IMR-90 (cell line): ENCODE measurements at regions not wholly inside any gene's neighbourhood (a gene's known extent, or its start where the extent isn't known, plus 50 kb on each side); places are given as distances from the start of the nearest gene placed in this dataset.

Experiments
- ATAC-seq: fragments of 200-7000 bp; cut with Tn5 transposase; 2 replicates; pipeline ENCODE4 v1.9.1; 2020; ENCODE audit warnings: low read depth, mild to moderate bottlenecking, moderate library complexity
- BruUV-seq: library from RNA; stranded (reverse); fragments of 400-500 nt; replicated peaks from 2 replicates; lab custom pipeline; 2021; lab: Mats Ljungman, UMichigan
- CTCF ChIA-PET: fragments of 300-600 bp; formaldehyde crosslinking; extraction: SDS; loops from one replicate; lab custom pipeline; 2021; ENCODE audit warnings: antibody characterized with exemption; lab: Yijun Ruan, JAX
- POLR2A ChIA-PET: fragments of 300-600 bp; sonication (Branson Sonifier 250); formaldehyde crosslinking; loops from one replicate; lab custom pipeline; 2022; ENCODE audit warnings: antibody characterized with exemption; ENCODE audit not compliant: unreplicated experiment; lab: Charles Lee
- DNase-seq: peaks from one replicate; pipeline ENCODE4 v3.0.0; 2013
- H2AFZ ChIP-seq: replicated peaks from 2 replicates; pipeline ENCODE3; 2013; ENCODE audit warnings: low read length, mild to moderate bottlenecking; ENCODE audit not compliant: poor library complexity
- H2AK5ac ChIP-seq: 2 replicates; pipeline ENCODE4 v1.6.1; 2013; ENCODE audit warnings: low read depth, low read length, inconsistent platforms
- H2AK9ac ChIP-seq: replicated peaks from 2 replicates; pipeline ENCODE3; 2013; ENCODE audit warnings: mild to moderate bottlenecking, low read depth, low read length, moderate library complexity; ENCODE audit not compliant: poor library complexity
- H2BK120ac ChIP-seq: 2 replicates; pipeline ENCODE4 v1.6.1; 2013; ENCODE audit warnings: low read depth, low read length, inconsistent platforms
- H2BK15ac ChIP-seq: 3 replicates; pipeline ENCODE4 v1.6.1; 2013; ENCODE audit warnings: low read depth, low read length, inconsistent platforms
- H2BK20ac ChIP-seq: 2 replicates; pipeline ENCODE4 v1.6.1; 2013; ENCODE audit warnings: low read depth, mild to moderate bottlenecking, inconsistent platforms, low read length, moderate library complexity
- H2BK5ac ChIP-seq: 2 replicates; pipeline ENCODE4 v1.6.1; 2013; ENCODE audit warnings: mild to moderate bottlenecking, low read depth, low read length, inconsistent platforms; ENCODE audit not compliant: poor library complexity, severe bottlenecking
- H3K14ac ChIP-seq: replicated peaks from 2 replicates; pipeline ENCODE4 v1.6.1; 2013; ENCODE audit warnings: low read depth, low read length, inconsistent platforms
- H3K18ac ChIP-seq: 2 replicates; pipeline ENCODE4 v1.6.1; 2013; ENCODE audit warnings: low read depth, low read length, control low read depth
- H3K23ac ChIP-seq: 2 replicates; pipeline ENCODE4 v1.6.1; 2013; ENCODE audit warnings: low read depth, low read length, inconsistent platforms
- H3K27ac ChIP-seq: 2 replicates; pipeline ENCODE4 v1.5.1; 2013; ENCODE audit warnings: mild to moderate bottlenecking, control low read depth, low read length; ENCODE audit not compliant: insufficient read depth
- H3K27me3 ChIP-seq: 2 replicates; pipeline ENCODE4 v1.6.1; 2013; ENCODE audit warnings: low read length; ENCODE audit not compliant: control insufficient read depth, insufficient read depth
- H3K36me3 ChIP-seq: 2 replicates; pipeline ENCODE4 v1.6.1; 2013; ENCODE audit warnings: low read length, mixed read lengths; ENCODE audit not compliant: control insufficient read depth, insufficient read depth
- H3K4ac ChIP-seq: 2 replicates; pipeline ENCODE4 v1.6.1; 2013; ENCODE audit warnings: low read depth, low read length, inconsistent platforms
- H3K4me1 ChIP-seq: 2 replicates; pipeline ENCODE4 v1.6.1; 2013; ENCODE audit warnings: low read length, mixed read lengths; ENCODE audit not compliant: control insufficient read depth, insufficient read depth
- H3K4me2 ChIP-seq: 2 replicates; pipeline ENCODE4 v1.6.1; 2013; ENCODE audit warnings: low read depth, mild to moderate bottlenecking, control low read depth, low read length, moderate library complexity
- H3K4me3 ChIP-seq: 2 replicates; pipeline ENCODE4 v1.5.1; 2013; ENCODE audit warnings: low read depth, mild to moderate bottlenecking, control low read depth, low read length, moderate library complexity; ENCODE audit not compliant: insufficient read depth
- H3K56ac ChIP-seq: 2 replicates; pipeline ENCODE4 v1.6.1; 2013; ENCODE audit warnings: low read length, inconsistent platforms; ENCODE audit not compliant: insufficient read depth; ENCODE audit errors: extremely low read depth
- H3K79me1 ChIP-seq, 2 experiments: 2 replicates each; pipeline ENCODE4 v1.6.1; 2013; ENCODE audit warnings: low read length in 2 of 2, inconsistent platforms in 1 of 2, low read depth in 1 of 2
- H3K9ac ChIP-seq: 2 replicates; pipeline ENCODE4 v1.6.1; 2013; ENCODE audit warnings: low read depth, low read length, control low read depth
- H3K9me1 ChIP-seq: 2 replicates; pipeline ENCODE4 v1.6.1; 2013; ENCODE audit warnings: low read length, inconsistent platforms; ENCODE audit not compliant: insufficient read depth
- H3K9me3 ChIP-seq: 2 replicates; pipeline ENCODE4 v1.6.1; 2013; ENCODE audit warnings: low read length; ENCODE audit not compliant: control insufficient read depth, insufficient read depth
- H4K20me1 ChIP-seq: 2 replicates; pipeline ENCODE4 v1.6.1; 2013; ENCODE audit warnings: low read length, inconsistent platforms; ENCODE audit not compliant: insufficient read depth
- H4K5ac ChIP-seq: 2 replicates; pipeline ENCODE4 v1.6.1; 2013; ENCODE audit warnings: mild to moderate bottlenecking, low read depth, low read length, control low read depth
- H4K8ac ChIP-seq, 2 experiments: 2 replicates each; pipeline ENCODE4 v1.6.1; 2013; ENCODE audit warnings: low read depth in 2 of 2, low read length in 2 of 2, control low read depth in 1 of 2, inconsistent platforms in 1 of 2
- H4K91ac ChIP-seq: 2 replicates; pipeline ENCODE4 v1.6.1; 2013; ENCODE audit warnings: low read depth, low read length, inconsistent platforms; ENCODE audit not compliant: insufficient read depth
- BHLHE40 ChIP-seq: fragments of 150-350 bp; IDR thresholded peaks from 2 replicates; pipeline ENCODE4 v1.6.1; 2016; ENCODE audit warnings: mild to moderate bottlenecking, low read depth, low read length
- CEBPB ChIP-seq: IDR thresholded peaks from 2 replicates; pipeline ENCODE4 v1.6.1; 2012; ENCODE audit warnings: low read depth, low read length, improper control_type of control experiment
- FOS ChIP-seq: fragments of 150-350 bp; IDR thresholded peaks from 2 replicates; pipeline ENCODE4 v1.6.1; 2016; ENCODE audit warnings: low read depth, low read length
- MAFK ChIP-seq: IDR thresholded peaks from 2 replicates; pipeline ENCODE4 v1.6.1; 2012; ENCODE audit warnings: low read depth, low read length, improper control_type of control experiment
- MAZ ChIP-seq: IDR thresholded peaks from 2 replicates; pipeline ENCODE4 v1.6.1; 2012; ENCODE audit warnings: low read depth, mild to moderate bottlenecking, low read length, improper control_type of control experiment, moderate library complexity, borderline replicate concordance
- MXI1 ChIP-seq: IDR thresholded peaks from 2 replicates; pipeline ENCODE4 v1.6.1; 2012; ENCODE audit warnings: low read depth, mild to moderate bottlenecking, low read length, moderate library complexity, borderline replicate concordance
- NFE2L2 ChIP-seq: fragments of 150-350 bp; IDR thresholded peaks from 2 replicates; pipeline ENCODE4 v1.6.1; 2016; ENCODE audit warnings: low read depth, mild to moderate bottlenecking, low read length
- RAD21 ChIP-seq: IDR thresholded peaks from 2 replicates; pipeline ENCODE4 v1.6.1; 2012; ENCODE audit warnings: low read length, improper control_type of control experiment
- RCOR1 ChIP-seq: IDR thresholded peaks from 2 replicates; pipeline ENCODE4 v1.6.1; 2012; ENCODE audit warnings: mild to moderate bottlenecking, low read length, improper control_type of control experiment; ENCODE audit not compliant: insufficient replicate concordance
- RFX5 ChIP-seq: IDR thresholded peaks from 2 replicates; pipeline ENCODE4 v1.8.0; 2012; ENCODE audit warnings: low read depth, mild to moderate bottlenecking, low read length, moderate library complexity
- SMC3 ChIP-seq: fragments of 150-350 bp; IDR thresholded peaks from 2 replicates; pipeline ENCODE4 v1.6.1; 2016; ENCODE audit warnings: low read depth, mild to moderate bottlenecking, antibody characterized with exemption, low read length, moderate library complexity
- WGBS, 2 experiments: methylation state at CpG; one replicate each; pipeline versions ENCODE4 v1.1.5 to v1.1.7; 2013; ENCODE audit warnings: missing lambda C conversion rate in 2 of 2; ENCODE audit not compliant: insufficient read length in 1 of 2; ENCODE audit errors: extremely low coverage in 2 of 2; 5-methylcytosine and 5-hydroxymethylcytosine counted together
- dilution Hi-C: fragments of 300-500 bp; cut with HindIII; formaldehyde crosslinking; loops from one replicate; pipeline ENCODE4 v1.14.3; 2018; ENCODE audit warnings: low sequenced_read_pairs; ENCODE audit not compliant: unreplicated experiment
- in situ Hi-C: fragments of 300-500 bp; cut with MboI; formaldehyde crosslinking; loops from 3 replicates; pipeline ENCODE4 v1.14.3; 2019; ENCODE audit warnings: low sequenced_read_pairs, inconsistent platforms, mixed read lengths
- intact Hi-C: fragments of 100-400 bp; cut with micrococcal nuclease; formaldehyde crosslinking; loops from 2 replicates; pipeline ENCODE4 v1.10.0; 2022
- TF ChIP-seq, protein P1 (sequence below): fragments of 150-350 bp; IDR thresholded peaks from 2 replicates; pipeline ENCODE4 v1.6.1; 2017; ENCODE audit warnings: mild to moderate bottlenecking, antibody characterized with exemption, low read length, low read depth

DNA sequence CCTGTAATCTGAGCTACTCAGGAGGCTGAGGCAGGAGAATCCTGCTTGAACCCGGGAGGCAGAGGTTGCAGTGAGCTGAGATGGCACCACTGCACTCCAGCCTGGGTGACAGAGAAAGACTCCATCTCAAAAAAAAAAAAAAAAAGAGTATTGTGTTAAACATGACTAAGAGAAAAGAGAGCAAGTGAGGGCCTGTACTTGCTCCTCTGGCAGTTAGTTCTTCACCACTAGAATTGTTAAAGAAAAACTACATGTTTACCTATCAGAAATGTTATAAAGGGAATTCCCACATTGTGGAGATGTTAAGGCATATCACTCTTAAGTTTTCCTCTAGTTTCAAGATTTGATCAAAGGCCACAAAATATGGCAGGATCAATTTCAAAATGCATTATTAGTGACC, 75.4 kb upstream of the LRATD1 start:
- H2AK9ac ChIP-seq = no peak overlapping the region
- H2BK15ac ChIP-seq = no peak overlapping the region
- H4K8ac ChIP-seq = no peak overlapping the region
- no peak overlapping the region for H2BK120ac ChIP-seq
- H3K14ac ChIP-seq = no peak overlapping the region
- H3K56ac ChIP-seq = no peak overlapping the region
- H3K9ac ChIP-seq = no peak overlapping the region
- TF ChIP-seq RAD21 (no peak), MAZ (no peak), FOS (no peak), NFE2L2 (no peak), BHLHE40 (no peak), RFX5 (no peak), SMC3 (no peak), MAFK (no peak), MXI1 (no peak), CEBPB (no peak), RCOR1 (no peak)
- TF ChIP-seq, protein P1, sequence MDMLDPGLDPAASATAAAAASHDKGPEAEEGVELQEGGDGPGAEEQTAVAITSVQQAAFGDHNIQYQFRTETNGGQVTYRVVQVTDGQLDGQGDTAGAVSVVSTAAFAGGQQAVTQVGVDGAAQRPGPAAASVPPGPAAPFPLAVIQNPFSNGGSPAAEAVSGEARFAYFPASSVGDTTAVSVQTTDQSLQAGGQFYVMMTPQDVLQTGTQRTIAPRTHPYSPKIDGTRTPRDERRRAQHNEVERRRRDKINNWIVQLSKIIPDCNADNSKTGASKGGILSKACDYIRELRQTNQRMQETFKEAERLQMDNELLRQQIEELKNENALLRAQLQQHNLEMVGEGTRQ = no peak
- ATAC-seq = no peak
- H2AK5ac ChIP-seq = no peak overlapping the region
- no peak overlapping the region for H3K27ac ChIP-seq
- H3K9me1 ChIP-seq = no peaks in the 10 kb centered on the region
- H4K20me1 ChIP-seq = no peaks in the 10 kb centered on the region
- H4K5ac ChIP-seq = no peak overlapping the region
- H3K9me3 ChIP-seq = no peaks in the 10 kb centered on the region
- H3K4me2 ChIP-seq = no peak overlapping the region
- POLR2A ChIA-PET = no interaction called here
- H3K4ac ChIP-seq = no peak overlapping the region
- no peak overlapping the region for H3K18ac ChIP-seq
- no peaks in the 10 kb centered on the region for H3K79me1 ChIP-seq
- CTCF ChIA-PET = no interaction called here
- dilution Hi-C loops (no loop called here), in situ Hi-C loops (no loop called here), intact Hi-C loops (no loop called here)
- BruUV-seq = no TSS peak
- H3K27me3 ChIP-seq = no peaks in the 10 kb centered on the region
- no peak overlapping the region for H2AFZ ChIP-seq
- no peak overlapping the region for H3K4me3 ChIP-seq
- H2BK5ac ChIP-seq = no peak overlapping the region
- WGBS, 2 experiments = no CpG with 5 or more reads among the region's 1 CpG
- no peak overlapping the region for H4K91ac ChIP-seq
- H2BK20ac ChIP-seq = no peak overlapping the region
- H3K23ac ChIP-seq = no peak overlapping the region
- H3K4me1 ChIP-seq = no peaks in the 10 kb centered on the region
- H3K36me3 ChIP-seq = no peaks in the 10 kb centered on the region
- DNase-seq = no peak
